Neural cell (in vitro differentiated cells): ENCODE measurements at regions not wholly inside any gene's neighbourhood (a gene's known extent, or its start where the extent isn't known, plus 50 kb on each side); places are given as distances from the start of the nearest gene placed in this dataset.

Source experiments
- H2AFZ ChIP-seq: fragments of 200-600, 300-800 bp; sonication (generic), shearing (Covaris generic); 2 replicates; pipeline ENCODE4 v1.6.0; 2014; ENCODE audit warnings: low read depth, mild to moderate bottlenecking, antibody characterized with exemption, low read length, moderate library complexity
- H3F3A ChIP-seq: fragments of 200-600 bp; shearing (Covaris generic); 2 replicates; pipeline ENCODE4 v1.6.1; 2016; ENCODE audit warnings: mild to moderate bottlenecking, moderate library complexity, mixed read lengths, antibody characterized with exemption, low read length; ENCODE audit not compliant: insufficient read depth, poor library complexity, severe bottlenecking
- H3K27ac ChIP-seq: fragments of 200-600, 300-800 bp; sonication (generic), shearing (Covaris generic); 2 replicates; pipeline ENCODE4 v1.5.1; 2014; ENCODE audit warnings: mild to moderate bottlenecking, low read length, moderate library complexity
- H3K27me3 ChIP-seq: fragments of 300-800, 200-600 bp; sonication (generic), shearing (Covaris generic); 2 replicates; pipeline ENCODE4 v1.6.0; 2014; ENCODE audit warnings: mild to moderate bottlenecking, low read depth, low read length, moderate library complexity; ENCODE audit not compliant: insufficient read depth
- H3K36me3 ChIP-seq: fragments of 300-800, 200-600 bp; sonication (generic), shearing (Covaris generic); 2 replicates; pipeline ENCODE4 v1.5.1; 2014; ENCODE audit warnings: mild to moderate bottlenecking, antibody characterized with exemption, low read length, moderate library complexity; ENCODE audit not compliant: insufficient read depth
- H3K4me2 ChIP-seq: fragments of 300-800, 200-600 bp; sonication (generic), shearing (Covaris generic); 2 replicates; pipeline ENCODE4 v1.6.0; 2014; ENCODE audit warnings: mild to moderate bottlenecking, low read length
- H3K4me3 ChIP-seq: fragments of 300-800, 200-600 bp; sonication (generic), shearing (Covaris generic); 2 replicates; pipeline ENCODE4 v1.5.1; 2014; ENCODE audit warnings: mild to moderate bottlenecking, low read length, moderate library complexity
- H3K79me2 ChIP-seq: fragments of 200-600 bp; shearing (Covaris generic); replicated peaks from 2 replicates; pipeline ENCODE4 v1.6.0; 2014; ENCODE audit warnings: mild to moderate bottlenecking, low read length, moderate library complexity; ENCODE audit not compliant: insufficient read depth
- H3K9ac ChIP-seq: fragments of 300-800, 200-600 bp; sonication (generic), shearing (Covaris generic); 2 replicates; pipeline ENCODE4 v1.6.1; 2016; ENCODE audit warnings: mild to moderate bottlenecking, low read length, mixed read lengths
- H3K9me2 ChIP-seq: fragments of 200-600 bp; shearing (Covaris generic); 2 replicates; pipeline ENCODE4 v1.6.1; 2016; ENCODE audit warnings: mild to moderate bottlenecking, low read length, mixed read lengths; ENCODE audit not compliant: insufficient read depth
- H3K9me3 ChIP-seq: fragments of 200-600, 300-800 bp; sonication (generic), shearing (Covaris generic); 2 replicates; pipeline ENCODE4 v1.6.1; 2016; ENCODE audit warnings: mild to moderate bottlenecking, mixed run types, low read length, moderate library complexity, mixed read lengths
- H4K20me1 ChIP-seq: fragments of 200-600 bp; shearing (Covaris generic); 2 replicates; pipeline ENCODE4 v1.6.1; 2016; ENCODE audit warnings: mild to moderate bottlenecking, mixed run types; ENCODE audit not compliant: insufficient read depth
- CTCF ChIP-seq: fragments of 450-650 bp; IDR thresholded peaks from 2 replicates; pipeline ENCODE4 v1.5.1; 2014; ENCODE audit warnings: antibody characterized with exemption, mild to moderate bottlenecking, moderate library complexity; ENCODE audit not compliant: poor library complexity, severe bottlenecking
- EP300 ChIP-seq: fragments of 450-650 bp; conservative IDR thresholded peaks from 2 replicates; pipeline ENCODE4 v1.6.1; 2014; ENCODE audit warnings: antibody characterized with exemption, mild to moderate bottlenecking, moderate library complexity; ENCODE audit not compliant: poor library complexity, severe bottlenecking
- EZH2 ChIP-seq: fragments of 200-600, 300-800 bp; shearing (Covaris generic), sonication (generic); IDR thresholded peaks from 2 replicates; pipeline ENCODE4 v1.6.1; 2014; ENCODE audit warnings: antibody characterized with exemption, low read length, borderline replicate concordance, mild to moderate bottlenecking; ENCODE audit not compliant: insufficient read depth, poor library complexity, severe bottlenecking
- MXI1 ChIP-seq: fragments of 450-650 bp; conservative IDR thresholded peaks from 2 replicates; pipeline ENCODE4 v1.6.1; 2014; ENCODE audit warnings: antibody characterized with exemption, mild to moderate bottlenecking; ENCODE audit not compliant: poor library complexity, severe bottlenecking
- POLR2AphosphoS5 ChIP-seq: IDR thresholded peaks from 2 replicates; pipeline ENCODE4 v1.6.1; 2012
- RAD21 ChIP-seq: fragments of 450-650 bp; conservative IDR thresholded peaks from 2 replicates; pipeline ENCODE4 v1.6.1; 2014; ENCODE audit warnings: antibody characterized with exemption, mild to moderate bottlenecking, moderate library complexity
- REST ChIP-seq: IDR thresholded peaks from 2 replicates; pipeline ENCODE4 v1.6.1; 2012; ENCODE audit warnings: borderline replicate concordance
- SMC3 ChIP-seq: fragments of 450-650 bp; conservative IDR thresholded peaks from 2 replicates; pipeline ENCODE4 v1.6.1; 2014; ENCODE audit warnings: antibody characterized with exemption, mild to moderate bottlenecking, moderate library complexity; ENCODE audit not compliant: poor library complexity
- TAF1 ChIP-seq: IDR thresholded peaks from 2 replicates; pipeline ENCODE4 v1.6.1; 2012; ENCODE audit warnings: low read depth

GRCh38 chrX:1833656-1834360 is 218.9 kb downstream of the ASMT start:
- H3K9ac ChIP-seq: no peak overlapping the region
- H3K79me2 ChIP-seq: no peaks in the 10 kb centered on the region
- no peaks in the 10 kb centered on the region for H4K20me1 ChIP-seq
- H3K36me3 ChIP-seq: no peaks in the 10 kb centered on the region
- no peaks in the 10 kb centered on the region for H3K9me2 ChIP-seq
- H3K27ac ChIP-seq: no peak overlapping the region
- no peak overlapping the region for H2AFZ ChIP-seq
- no peaks in the 10 kb centered on the region for H3K27me3 ChIP-seq
- H3K4me2 ChIP-seq: no peak overlapping the region
- no peak overlapping the region for H3K4me3 ChIP-seq
- TF ChIP-seq SMC3 (no peak), REST (no peak), CTCF (no peak), MXI1 (no peak), TAF1 (no peak), RAD21 (no peak), EP300 (no peak), POLR2AphosphoS5 (no peak), EZH2 (no peak)
- no peaks in the 10 kb centered on the region for H3F3A ChIP-seq
- H3K9me3 ChIP-seq: peaks cover 5% of the 10 kb centered on the region

- TF ChIP-seq SMC3 (no peak), TAF1 (no peak), RAD21 (no peak)
These were observed 220.2 kb downstream of the ASMT start for GRCh38 chrX:1835056-1835455.

More at GRCh38 chrX:1835056-1835455, 220.2 kb downstream of the ASMT start:
- H3K9me3 ChIP-seq: peaks cover 5% of the 10 kb centered on the region
- no peaks in the 10 kb centered on the region for H3K79me2 ChIP-seq
- H3K36me3 ChIP-seq: no peaks in the 10 kb centered on the region
- H3K27ac ChIP-seq: no peak overlapping the region
- H3K9me2 ChIP-seq: no peaks in the 10 kb centered on the region
- no peaks in the 10 kb centered on the region for H3K27me3 ChIP-seq
- H3F3A ChIP-seq: no peaks in the 10 kb centered on the region
- no peak overlapping the region for H3K4me3 ChIP-seq
- H4K20me1 ChIP-seq: no peaks in the 10 kb centered on the region
- no peak overlapping the region for H3K4me2 ChIP-seq
- no peak overlapping the region for H2AFZ ChIP-seq
- H3K9ac ChIP-seq: no peak overlapping the region
